Neuronal stem cell (in vitro differentiated cells): ENCODE measurements at regions not wholly inside any gene's neighbourhood (a gene's known extent, or its start where the extent isn't known, plus 50 kb on each side); places are given as distances from the start of the nearest gene placed in this dataset.
"Not testable (repeated sequence)": the region's sequence is repeated elsewhere in the genome, so short reads cannot be mapped to it uniquely, and the experiment has no call there.

Experiments
- DNase-seq: peaks from one replicate; pipeline ENCODE4 v3.0.0-alpha.2; 2013; ENCODE audit warnings: low spot score
- H2AFZ ChIP-seq: one replicate; pipeline ENCODE4 v1.6.1; 2013; ENCODE audit warnings: mild to moderate bottlenecking, low read length, inconsistent platforms
- H2AK5ac ChIP-seq: 2 replicates; pipeline ENCODE4 v1.6.1; 2013; ENCODE audit warnings: low read depth, mild to moderate bottlenecking, inconsistent platforms, low read length, moderate library complexity, mixed read lengths
- H2BK120ac ChIP-seq: 2 replicates; pipeline ENCODE4 v1.6.1; 2013; ENCODE audit warnings: low read depth, mild to moderate bottlenecking, inconsistent platforms, low read length, moderate library complexity, mixed read lengths
- H2BK12ac ChIP-seq: one replicate; pipeline ENCODE4 v1.6.1; 2013; ENCODE audit warnings: low read length, inconsistent platforms
- H2BK15ac ChIP-seq: 2 replicates; pipeline ENCODE4 v1.6.1; 2013; ENCODE audit warnings: mild to moderate bottlenecking, low read length, inconsistent platforms, mixed read lengths
- H2BK5ac ChIP-seq: one replicate; pipeline ENCODE4 v1.6.1; 2013; ENCODE audit warnings: inconsistent platforms, mild to moderate bottlenecking, low read length, moderate library complexity
- H3K14ac ChIP-seq: one replicate; pipeline ENCODE4 v1.6.1; 2013; ENCODE audit warnings: low read length, inconsistent platforms
- H3K18ac ChIP-seq: 2 replicates; pipeline ENCODE4 v1.6.1; 2013; ENCODE audit warnings: low read length, inconsistent platforms
- H3K23ac ChIP-seq: 2 replicates; pipeline ENCODE4 v1.6.1; 2013; ENCODE audit warnings: low read depth, mild to moderate bottlenecking, mixed read lengths, low read length, inconsistent platforms; ENCODE audit not compliant: poor library complexity
- H3K27ac ChIP-seq: replicated peaks from 3 replicates; pipeline ENCODE4 v1.5.1; 2013; ENCODE audit warnings: low read length, inconsistent platforms
- H3K27me3 ChIP-seq, 3 experiments: 2 replicates each; pipeline ENCODE4 v1.6.1; 2013; ENCODE audit warnings: low read length in 3 of 3, mild to moderate bottlenecking in 2 of 3, inconsistent platforms in 1 of 3, low read depth in 1 of 3, mixed read lengths in 1 of 3, moderate library complexity in 1 of 3; ENCODE audit not compliant: control insufficient read depth in 3 of 3, insufficient read depth in 3 of 3
- H3K36me3 ChIP-seq, 2 donors: replicated peaks in 1 of 2; 2 replicates each; pipeline ENCODE4 v1.6.1; 2013; ENCODE audit warnings: low read length in 2 of 2; ENCODE audit not compliant: control insufficient read depth in 2 of 2, insufficient read depth in 2 of 2
- H3K4ac ChIP-seq: 2 replicates; pipeline ENCODE4 v1.6.1; 2013; ENCODE audit warnings: inconsistent platforms, mild to moderate bottlenecking, low read length, moderate library complexity
- H3K4me1 ChIP-seq, 2 donors: 1 replicate in 1 of 2; 2 replicates in 1 of 2; pipeline ENCODE4 v1.6.1; 2013; ENCODE audit warnings: low read length in 2 of 2, low read depth in 1 of 2; ENCODE audit not compliant: control insufficient read depth in 2 of 2, insufficient read depth in 1 of 2
- H3K4me2 ChIP-seq: one replicate; pipeline ENCODE4 v1.6.1; 2013; ENCODE audit warnings: mild to moderate bottlenecking, low read length, inconsistent platforms; ENCODE audit not compliant: insufficient read depth, poor library complexity, severe bottlenecking
- H3K4me3 ChIP-seq, 2 donors: 2 replicates each; pipeline ENCODE4 v1.5.1; 2013; ENCODE audit warnings: low read length in 2 of 2, mild to moderate bottlenecking in 2 of 2, inconsistent platforms in 1 of 2, moderate library complexity in 1 of 2
- H3K79me1 ChIP-seq: one replicate; pipeline ENCODE4 v1.6.1; 2013; ENCODE audit warnings: low read depth, mild to moderate bottlenecking, inconsistent platforms, low read length, moderate library complexity
- H3K9ac ChIP-seq: one replicate; pipeline ENCODE4 v1.6.1; 2013; ENCODE audit warnings: mild to moderate bottlenecking, low read depth, low read length, inconsistent platforms; ENCODE audit not compliant: poor library complexity
- H3K9me3 ChIP-seq, 2 donors: replicated peaks in 1 of 2; 2 replicates each; pipeline versions ENCODE3 to v1.6.1; 2013; ENCODE audit warnings: low read length in 2 of 2, mild to moderate bottlenecking in 2 of 2, inconsistent platforms in 1 of 2, low read depth in 1 of 2, mixed read lengths in 1 of 2, moderate library complexity in 1 of 2; ENCODE audit not compliant: control insufficient read depth in 2 of 2, insufficient read depth in 1 of 2
- H4K8ac ChIP-seq: one replicate; pipeline ENCODE4 v1.6.1; 2013; ENCODE audit warnings: low read depth, mild to moderate bottlenecking, inconsistent platforms, low read length, moderate library complexity
- H4K91ac ChIP-seq: one replicate; pipeline ENCODE4 v1.6.1; 2013; ENCODE audit warnings: low read length, low read depth, mild to moderate bottlenecking, inconsistent platforms; ENCODE audit not compliant: poor library complexity
- WGBS, 2 donors: extraction: QIAGEN DNeasy Blood & Tissue Kit; methylation state at CpG; one replicate each; pipeline ENCODE4 v1.1.7; 2013; ENCODE audit warnings: missing lambda C conversion rate in 2 of 2, mixed read lengths in 1 of 2; ENCODE audit not compliant: insufficient read length in 2 of 2, insufficient replicate concordance in 1 of 2; ENCODE audit errors: extremely low coverage in 2 of 2; 5-methylcytosine and 5-hydroxymethylcytosine counted together

DNA sequence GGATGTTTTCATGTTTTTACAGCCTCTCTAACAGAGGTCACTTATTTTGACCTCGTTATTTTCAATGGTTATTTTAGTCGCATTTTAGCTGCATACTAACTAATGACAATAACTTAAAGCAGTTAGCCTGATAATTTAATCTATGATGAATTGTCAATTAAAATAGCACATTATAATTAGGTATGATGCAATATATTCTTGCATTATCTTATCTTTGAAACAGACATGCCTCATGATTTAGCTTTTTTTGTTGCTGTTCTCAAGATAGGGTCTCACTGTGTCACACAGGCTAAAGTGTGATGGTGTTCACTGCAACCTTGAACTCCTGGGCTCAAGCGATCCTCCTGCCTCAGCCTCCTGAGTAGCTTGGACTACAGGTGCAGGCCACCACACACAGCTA is 126.4 kb downstream of the KBTBD2 start:
- Histone ChIP-seq H3K27ac (no peak overlapping the region), H3K18ac (no peak overlapping the region), H2AK5ac (no peak overlapping the region), H3K9ac (no peak overlapping the region), H3K4ac (no peak overlapping the region), H2BK120ac (no peak overlapping the region), H3K27me3 (peaks cover 0 to 24% (median 0%) of the 10 kb centered on the region in 3 experiments), H3K36me3 (peaks cover 0 to 6% of the 10 kb centered on the region in 2 donors), H3K4me1 (peaks cover 0 to 2% of the 10 kb centered on the region in 2 donors), H3K4me2 (no peak overlapping the region), H3K79me1 (peaks cover 4% of the 10 kb centered on the region), H2AFZ (no peak overlapping the region), H2BK12ac (no peak overlapping the region), H3K9me3 (no peaks in the 10 kb centered on the region), H4K91ac (no peak overlapping the region), H2BK15ac (no peak overlapping the region), H2BK5ac (no peak overlapping the region), H3K14ac (no peak overlapping the region), H4K8ac (no peak overlapping the region), H3K4me3 (no peak overlapping the region), H3K23ac (no peak overlapping the region)
- WGBS, 2 donors, result no CpG with 5 or more reads among the region's 3 CpGs
- DNase-seq, result no peak

DNA sequence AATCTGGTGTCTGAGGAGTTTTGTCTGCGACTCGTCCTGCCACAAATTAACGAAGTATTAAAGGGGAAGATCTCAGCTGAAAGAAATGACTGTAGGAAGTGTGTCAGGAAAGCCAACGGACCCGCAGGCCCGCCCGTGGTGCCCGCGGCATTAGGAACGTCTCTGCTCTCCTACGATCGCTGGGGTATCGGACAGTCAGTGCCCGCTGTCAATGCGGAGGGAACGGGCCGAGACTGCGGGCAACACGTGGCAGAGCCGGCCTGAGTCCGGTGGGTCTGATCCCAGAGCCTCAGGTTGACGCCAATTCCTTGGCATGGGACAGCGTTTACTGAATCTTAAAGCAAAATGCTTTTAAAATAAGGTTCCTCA is 128.7 kb downstream of the KBTBD2 start:
- DNase-seq, result no peak
- peaks cover 0 to 6% of the 10 kb centered on the region in 2 donors for H3K36me3 ChIP-seq
- no peak overlapping the region for H3K27ac ChIP-seq
- peaks cover 2% of the 10 kb centered on the region for H3K79me1 ChIP-seq
- no peak overlapping the region for H3K23ac ChIP-seq
- H3K4me2 ChIP-seq, result no peak overlapping the region
- H3K4me1 ChIP-seq, result peaks cover 0 to 2% of the 10 kb centered on the region in 2 donors
- H3K18ac ChIP-seq, result peak overlapping the region; percentile 13
- no CpG with 5 or more reads among the region's 23 CpGs for WGBS, 2 donors
- no peak overlapping the region for H3K4me3 ChIP-seq
- no peak overlapping the region for H4K91ac ChIP-seq
- no peak overlapping the region for H3K4ac ChIP-seq
- no peak overlapping the region for H2BK12ac ChIP-seq
- H3K9me3 ChIP-seq, result no peaks in the 10 kb centered on the region
- H2BK120ac ChIP-seq, result no peak overlapping the region
- H2AK5ac ChIP-seq, result no peak overlapping the region
- no peak overlapping the region for H3K14ac ChIP-seq
- peaks cover 0 to 24% (median 0%) of the 10 kb centered on the region in 3 experiments for H3K27me3 ChIP-seq
- no peak overlapping the region for H2BK5ac ChIP-seq
- no peak overlapping the region for H4K8ac ChIP-seq
- no peak overlapping the region for H2BK15ac ChIP-seq
- H2AFZ ChIP-seq, result no peak overlapping the region
- H3K9ac ChIP-seq, result no peak overlapping the region

DNA sequence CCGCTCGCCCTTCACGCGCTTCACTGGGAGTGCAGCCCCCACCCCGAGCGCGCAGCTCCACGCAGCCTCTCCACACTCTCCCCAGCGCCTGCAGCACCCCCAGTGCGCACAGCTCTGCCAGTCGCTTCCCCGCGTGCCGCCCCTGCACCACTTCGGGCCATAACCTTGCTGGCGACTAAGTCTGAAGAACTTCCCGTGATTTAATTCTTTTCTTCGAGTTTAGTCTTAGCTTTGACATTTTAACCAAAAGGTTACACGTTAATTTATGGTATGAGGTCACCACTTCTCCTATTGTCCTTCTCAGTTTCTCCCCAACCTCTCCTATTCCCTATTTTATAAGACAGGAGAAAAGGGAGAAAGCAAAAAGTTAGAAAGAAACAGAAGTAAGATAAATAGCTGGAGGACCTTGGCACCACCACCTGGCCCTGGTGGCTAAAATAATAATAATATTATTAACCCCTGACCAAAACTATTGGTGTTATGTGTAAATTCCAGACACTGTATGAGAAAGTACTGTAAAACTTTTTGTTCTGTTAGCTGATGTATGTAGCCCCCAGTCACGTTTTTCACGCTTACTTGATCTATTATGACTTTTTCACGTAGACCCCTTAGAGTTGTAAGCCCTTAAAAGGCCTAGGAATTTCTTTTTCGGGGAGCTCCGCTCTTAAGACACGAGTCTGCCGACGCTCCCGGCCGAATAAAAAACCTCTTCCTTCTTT is 129.2 kb downstream of the KBTBD2 start:
- not testable (repeated sequence) for H3K79me1 ChIP-seq, H2BK120ac ChIP-seq, H2BK15ac ChIP-seq, H2AK5ac ChIP-seq, H3K36me3 ChIP-seq, H3K4me1 ChIP-seq, H4K8ac ChIP-seq, DNase-seq, H3K4ac ChIP-seq, H2AFZ ChIP-seq, H2BK12ac ChIP-seq, H2BK5ac ChIP-seq, H3K27ac ChIP-seq, H4K91ac ChIP-seq, H3K14ac ChIP-seq, H3K9me3 ChIP-seq
- peak overlapping the region; percentile 85 for H3K18ac ChIP-seq
- no CpG with 5 or more reads among the region's 29 CpGs for WGBS, 2 donors
- peaks cover 0 to 24% (median 0%) of the 10 kb centered on the region in 3 experiments for H3K27me3 ChIP-seq
- peak overlapping the region; percentile 43 for H3K23ac ChIP-seq
- H3K9ac ChIP-seq, result peak overlapping the region; percentile 86
- peak overlapping the region; percentile 71 for H3K4me2 ChIP-seq
- peak overlapping the region in 1 of 2 donors; percentile 67 for H3K4me3 ChIP-seq

GRCh38 chr7:32761451-32762205 is 129.9 kb downstream of the KBTBD2 start:
- no peak overlapping the region for H3K4ac ChIP-seq
- no peak overlapping the region for H2BK5ac ChIP-seq
- no peak overlapping the region for H3K14ac ChIP-seq
- H3K27me3 ChIP-seq, result peaks cover 0 to 24% (median 0%) of the 10 kb centered on the region in 3 experiments
- H3K79me1 ChIP-seq, result peaks cover 2% of the 10 kb centered on the region
- H3K27ac ChIP-seq, result no peak overlapping the region
- H3K18ac ChIP-seq, result peak overlapping the region; percentile 85
- no peak overlapping the region for H2BK120ac ChIP-seq
- WGBS, 2 donors, result no CpG with 5 or more reads among the region's 46 CpGs
- peak overlapping the region; percentile 33 for H2BK15ac ChIP-seq
- no peak overlapping the region for H2AFZ ChIP-seq
- no peak overlapping the region for H4K91ac ChIP-seq
- H2BK12ac ChIP-seq, result no peak overlapping the region
- no peak for DNase-seq
- peaks cover 0 to 6% of the 10 kb centered on the region in 2 donors for H3K36me3 ChIP-seq
- H3K4me3 ChIP-seq, result peak overlapping the region in 1 of 2 donors; percentile 69
- H2AK5ac ChIP-seq, result no peak overlapping the region
- peak overlapping the region; percentile 43 for H3K23ac ChIP-seq
- H4K8ac ChIP-seq, result no peak overlapping the region
- peak overlapping the region; percentile 71 for H3K4me2 ChIP-seq
- peak overlapping the region; percentile 86 for H3K9ac ChIP-seq
- no peaks in the 10 kb centered on the region for H3K9me3 ChIP-seq
- peaks cover 0 to 2% of the 10 kb centered on the region in 2 donors for H3K4me1 ChIP-seq
